Neuronal stem cell (in vitro differentiated cells): ENCODE measurements at regions not wholly inside any gene's neighbourhood (a gene's known extent, or its start where the extent isn't known, plus 50 kb on each side); places are given as distances from the start of the nearest gene placed in this dataset.

Experiments
- DNase-seq: peaks from one replicate; pipeline ENCODE4 v3.0.0-alpha.2; 2013; ENCODE audit warnings: low spot score
- H2AFZ ChIP-seq: one replicate; pipeline ENCODE4 v1.6.1; 2013; ENCODE audit warnings: mild to moderate bottlenecking, low read length, inconsistent platforms
- H2AK5ac ChIP-seq: 2 replicates; pipeline ENCODE4 v1.6.1; 2013; ENCODE audit warnings: low read depth, mild to moderate bottlenecking, inconsistent platforms, low read length, moderate library complexity, mixed read lengths
- H2BK120ac ChIP-seq: 2 replicates; pipeline ENCODE4 v1.6.1; 2013; ENCODE audit warnings: low read depth, mild to moderate bottlenecking, inconsistent platforms, low read length, moderate library complexity, mixed read lengths
- H2BK12ac ChIP-seq: one replicate; pipeline ENCODE4 v1.6.1; 2013; ENCODE audit warnings: low read length, inconsistent platforms
- H2BK15ac ChIP-seq: 2 replicates; pipeline ENCODE4 v1.6.1; 2013; ENCODE audit warnings: mild to moderate bottlenecking, low read length, inconsistent platforms, mixed read lengths
- H2BK5ac ChIP-seq: one replicate; pipeline ENCODE4 v1.6.1; 2013; ENCODE audit warnings: inconsistent platforms, mild to moderate bottlenecking, low read length, moderate library complexity
- H3K14ac ChIP-seq: one replicate; pipeline ENCODE4 v1.6.1; 2013; ENCODE audit warnings: low read length, inconsistent platforms
- H3K18ac ChIP-seq: 2 replicates; pipeline ENCODE4 v1.6.1; 2013; ENCODE audit warnings: low read length, inconsistent platforms
- H3K23ac ChIP-seq: 2 replicates; pipeline ENCODE4 v1.6.1; 2013; ENCODE audit warnings: low read depth, mild to moderate bottlenecking, mixed read lengths, low read length, inconsistent platforms; ENCODE audit not compliant: poor library complexity
- H3K27ac ChIP-seq: replicated peaks from 3 replicates; pipeline ENCODE4 v1.5.1; 2013; ENCODE audit warnings: low read length, inconsistent platforms
- H3K27me3 ChIP-seq, 3 experiments: 2 replicates each; pipeline ENCODE4 v1.6.1; 2013; ENCODE audit warnings: low read length in 3 of 3, mild to moderate bottlenecking in 2 of 3, inconsistent platforms in 1 of 3, low read depth in 1 of 3, mixed read lengths in 1 of 3, moderate library complexity in 1 of 3; ENCODE audit not compliant: control insufficient read depth in 3 of 3, insufficient read depth in 3 of 3
- H3K36me3 ChIP-seq, 2 donors: replicated peaks in 1 of 2; 2 replicates each; pipeline ENCODE4 v1.6.1; 2013; ENCODE audit warnings: low read length in 2 of 2; ENCODE audit not compliant: control insufficient read depth in 2 of 2, insufficient read depth in 2 of 2
- H3K4ac ChIP-seq: 2 replicates; pipeline ENCODE4 v1.6.1; 2013; ENCODE audit warnings: inconsistent platforms, mild to moderate bottlenecking, low read length, moderate library complexity
- H3K4me1 ChIP-seq, 2 donors: 1 replicate in 1 of 2; 2 replicates in 1 of 2; pipeline ENCODE4 v1.6.1; 2013; ENCODE audit warnings: low read length in 2 of 2, low read depth in 1 of 2; ENCODE audit not compliant: control insufficient read depth in 2 of 2, insufficient read depth in 1 of 2
- H3K4me2 ChIP-seq: one replicate; pipeline ENCODE4 v1.6.1; 2013; ENCODE audit warnings: mild to moderate bottlenecking, low read length, inconsistent platforms; ENCODE audit not compliant: insufficient read depth, poor library complexity, severe bottlenecking
- H3K4me3 ChIP-seq, 2 donors: 2 replicates each; pipeline ENCODE4 v1.5.1; 2013; ENCODE audit warnings: low read length in 2 of 2, mild to moderate bottlenecking in 2 of 2, inconsistent platforms in 1 of 2, moderate library complexity in 1 of 2
- H3K79me1 ChIP-seq: one replicate; pipeline ENCODE4 v1.6.1; 2013; ENCODE audit warnings: low read depth, mild to moderate bottlenecking, inconsistent platforms, low read length, moderate library complexity
- H3K9ac ChIP-seq: one replicate; pipeline ENCODE4 v1.6.1; 2013; ENCODE audit warnings: mild to moderate bottlenecking, low read depth, low read length, inconsistent platforms; ENCODE audit not compliant: poor library complexity
- H3K9me3 ChIP-seq, 2 donors: replicated peaks in 1 of 2; 2 replicates each; pipeline versions ENCODE3 to v1.6.1; 2013; ENCODE audit warnings: low read length in 2 of 2, mild to moderate bottlenecking in 2 of 2, inconsistent platforms in 1 of 2, low read depth in 1 of 2, mixed read lengths in 1 of 2, moderate library complexity in 1 of 2; ENCODE audit not compliant: control insufficient read depth in 2 of 2, insufficient read depth in 1 of 2
- H4K8ac ChIP-seq: one replicate; pipeline ENCODE4 v1.6.1; 2013; ENCODE audit warnings: low read depth, mild to moderate bottlenecking, inconsistent platforms, low read length, moderate library complexity
- H4K91ac ChIP-seq: one replicate; pipeline ENCODE4 v1.6.1; 2013; ENCODE audit warnings: low read length, low read depth, mild to moderate bottlenecking, inconsistent platforms; ENCODE audit not compliant: poor library complexity
- WGBS, 2 donors: extraction: QIAGEN DNeasy Blood & Tissue Kit; methylation state at CpG; one replicate each; pipeline ENCODE4 v1.1.7; 2013; ENCODE audit warnings: missing lambda C conversion rate in 2 of 2, mixed read lengths in 1 of 2; ENCODE audit not compliant: insufficient read length in 2 of 2, insufficient replicate concordance in 1 of 2; ENCODE audit errors: extremely low coverage in 2 of 2; 5-methylcytosine and 5-hydroxymethylcytosine counted together

DNA sequence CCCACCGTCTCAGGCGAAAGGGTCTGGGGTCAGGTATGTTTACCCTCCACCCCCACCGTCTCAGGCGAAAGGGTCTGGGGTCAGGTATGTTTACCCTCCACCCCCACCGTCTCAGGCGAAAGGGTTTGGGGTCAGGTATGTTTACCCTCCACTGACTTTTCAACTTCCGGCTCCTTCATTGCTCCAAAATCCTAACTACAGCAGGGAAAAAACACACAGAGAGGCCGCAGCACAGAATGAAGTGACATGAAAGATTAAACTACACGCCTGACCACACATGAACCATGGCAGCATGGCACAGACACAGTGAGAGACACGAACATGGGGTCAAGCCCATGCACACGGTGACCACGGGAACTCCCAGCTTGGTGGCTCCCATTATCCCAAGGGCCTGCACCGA, 634.9 kb upstream of the B3GAT1 start:
- Histone ChIP-seq H4K8ac (no peak overlapping the region), H3K4me2 (no peak overlapping the region), H2BK12ac (no peak overlapping the region), H3K27me3 (no peaks in the 10 kb centered on the region), H3K79me1 (no peaks in the 10 kb centered on the region), H3K23ac (no peak overlapping the region), H2BK5ac (no peak overlapping the region), H3K36me3 (no peaks in the 10 kb centered on the region), H3K4me3 (peak overlapping the region in 1 of 2 donors; percentile 15), H3K18ac (no peak overlapping the region), H3K9ac (no peak overlapping the region), H3K4ac (no peak overlapping the region), H4K91ac (no peak overlapping the region), H2BK120ac (no peak overlapping the region), H2BK15ac (no peak overlapping the region), H2AFZ (no peak overlapping the region), H3K9me3 (no peaks in the 10 kb centered on the region), H3K27ac (no peak overlapping the region), H3K14ac (no peak overlapping the region), H3K4me1 (peaks cover 0 to 9% of the 10 kb centered on the region in 2 donors), H2AK5ac (no peak overlapping the region)
- no CpG with 5 or more reads among the region's 13 CpGs for WGBS, 2 donors
- DNase-seq = no peak

DNA sequence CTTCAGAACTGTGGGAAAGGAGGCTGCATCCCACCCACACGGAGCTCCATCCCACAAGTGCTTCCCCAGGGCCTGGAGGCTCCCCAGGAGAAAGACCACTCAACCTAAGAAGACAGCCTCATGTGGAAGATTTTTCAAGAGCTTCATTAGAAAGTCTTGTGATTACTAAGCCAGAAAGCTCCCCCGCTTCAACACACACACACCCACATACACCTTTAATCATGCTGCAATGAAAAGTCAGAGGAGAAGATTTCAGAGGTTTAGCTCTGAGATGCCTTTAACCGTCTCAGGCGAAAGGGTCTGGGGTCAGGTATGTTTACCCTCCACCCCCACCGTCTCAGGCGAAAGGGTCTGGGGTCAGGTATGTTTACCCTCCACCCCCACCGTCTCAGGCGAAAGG, 634.5 kb upstream of the B3GAT1 start:
- H3K4me2 ChIP-seq = no peak overlapping the region
- H3K23ac ChIP-seq = no peak overlapping the region
- H2BK5ac ChIP-seq = no peak overlapping the region
- no peak overlapping the region for H2AFZ ChIP-seq
- H3K27me3 ChIP-seq = no peaks in the 10 kb centered on the region
- no peak for DNase-seq
- no peak overlapping the region for H3K9ac ChIP-seq
- no peak overlapping the region for H3K14ac ChIP-seq
- H3K9me3 ChIP-seq = no peaks in the 10 kb centered on the region
- no peak overlapping the region for H2BK120ac ChIP-seq
- H4K8ac ChIP-seq = no peak overlapping the region
- no peak overlapping the region for H3K4ac ChIP-seq
- H3K79me1 ChIP-seq = no peaks in the 10 kb centered on the region
- no peak overlapping the region for H2BK15ac ChIP-seq
- no peaks in the 10 kb centered on the region for H3K36me3 ChIP-seq
- H3K4me3 ChIP-seq = no peak overlapping the region
- H4K91ac ChIP-seq = no peak overlapping the region
- no CpG with 5 or more reads among the region's 8 CpGs for WGBS, 2 donors
- no peak overlapping the region for H3K18ac ChIP-seq
- no peak overlapping the region for H3K27ac ChIP-seq
- H3K4me1 ChIP-seq = peaks cover 0 to 9% of the 10 kb centered on the region in 2 donors
- no peak overlapping the region for H2AK5ac ChIP-seq
- no peak overlapping the region for H2BK12ac ChIP-seq

DNA sequence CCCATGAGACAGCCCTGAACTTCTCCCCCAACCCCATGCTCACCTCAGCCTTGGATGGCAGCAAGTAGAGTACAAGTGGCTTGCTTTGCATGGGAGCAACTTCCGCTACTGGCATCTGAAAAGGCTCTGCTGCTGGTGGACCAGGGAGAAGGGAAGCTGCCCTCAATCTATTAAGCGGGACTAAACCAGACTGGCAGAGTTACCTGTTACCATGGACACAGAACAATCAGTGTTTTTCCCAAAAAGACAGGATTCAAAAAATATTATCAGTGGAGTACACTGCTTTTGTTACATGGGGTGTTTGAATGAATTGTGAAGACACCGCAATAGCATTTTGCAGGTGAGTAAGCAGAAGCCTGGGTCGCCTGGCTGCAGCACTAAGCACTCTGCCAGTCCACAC, 631.4 kb upstream of the B3GAT1 start:
- Histone ChIP-seq H3K27ac (no peak overlapping the region), H3K4me2 (no peak overlapping the region), H3K36me3 (no peaks in the 10 kb centered on the region), H3K9ac (peak overlapping the region; percentile 63), H3K14ac (peak overlapping the region; percentile 78), H2BK12ac (no peak overlapping the region), H3K4me3 (no peak overlapping the region), H4K8ac (no peak overlapping the region), H2BK5ac (no peak overlapping the region), H3K4me1 (peaks cover 0 to 9% of the 10 kb centered on the region in 2 donors), H2AFZ (no peak overlapping the region), H2BK15ac (no peak overlapping the region), H3K23ac (no peak overlapping the region), H3K18ac (peak overlapping the region; percentile 45), H2BK120ac (no peak overlapping the region), H3K9me3 (no peaks in the 10 kb centered on the region), H2AK5ac (no peak overlapping the region), H3K4ac (no peak overlapping the region), H3K27me3 (no peaks in the 10 kb centered on the region), H3K79me1 (no peaks in the 10 kb centered on the region), H4K91ac (no peak overlapping the region)
- no peak for DNase-seq
- no CpG with 5 or more reads among the region's 4 CpGs for WGBS, 2 donors

DNA sequence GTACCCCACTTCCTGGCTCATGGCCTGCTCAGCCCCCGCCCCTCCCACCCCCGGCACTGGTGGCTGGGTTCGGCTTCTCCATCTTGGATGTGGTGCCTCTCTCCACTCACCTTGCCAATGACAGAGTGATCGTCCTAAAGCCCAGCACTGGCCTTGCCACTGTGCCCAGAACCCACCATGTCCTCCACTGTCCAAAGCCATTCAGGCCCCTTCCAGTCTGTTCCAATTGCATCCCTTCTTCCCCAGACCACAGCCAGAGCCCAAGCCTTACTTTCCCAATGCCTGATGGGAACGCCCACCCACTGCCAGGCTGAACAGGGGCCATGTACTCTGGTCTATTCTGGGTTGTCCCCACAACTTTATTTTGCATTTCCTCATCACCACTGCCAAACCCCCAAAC, 625.8 kb upstream of the B3GAT1 start:
- no peak overlapping the region for H3K4me2 ChIP-seq
- no peak overlapping the region for H2AK5ac ChIP-seq
- H3K9ac ChIP-seq = no peak overlapping the region
- no peak for DNase-seq
- no peak overlapping the region for H3K4me3 ChIP-seq
- no peak overlapping the region for H3K23ac ChIP-seq
- H2BK15ac ChIP-seq = no peak overlapping the region
- no peak overlapping the region for H3K4ac ChIP-seq
- H2BK120ac ChIP-seq = no peak overlapping the region
- H3K9me3 ChIP-seq = no peaks in the 10 kb centered on the region
- H3K4me1 ChIP-seq = no peaks in the 10 kb centered on the region
- no peaks in the 10 kb centered on the region for H3K79me1 ChIP-seq
- H4K8ac ChIP-seq = no peak overlapping the region
- H3K14ac ChIP-seq = no peak overlapping the region
- no peak overlapping the region for H4K91ac ChIP-seq
- H3K27me3 ChIP-seq = no peaks in the 10 kb centered on the region
- H3K36me3 ChIP-seq = no peaks in the 10 kb centered on the region
- H2AFZ ChIP-seq = no peak overlapping the region
- no peak overlapping the region for H2BK12ac ChIP-seq
- WGBS, 2 donors = no CpG with 5 or more reads among the region's 5 CpGs
- no peak overlapping the region for H3K27ac ChIP-seq
- H2BK5ac ChIP-seq = no peak overlapping the region
- H3K18ac ChIP-seq = no peak overlapping the region
